GM23338 (cell line): ENCODE measurements at regions not wholly inside any gene's neighbourhood (a gene's known extent, or its start where the extent isn't known, plus 50 kb on each side); places are given as distances from the start of the nearest gene placed in this dataset.

ENCODE experiments used
- CREB1 ChIP-seq: fragments of 250-450 bp; sonication (Bioruptor Pico); IDR thresholded peaks from 2 replicates; pipeline ENCODE4 v1.5.0; 2020; ENCODE audit warnings: low read depth, mild to moderate bottlenecking, moderate library complexity
- CTCF ChIP-seq, 2 experiments: fragments of 200-600 bp in 1 of 2; sonication (generic) in 1 of 2; conservative IDR thresholded peaks; 2 replicates each; pipeline versions ENCODE4 v1.5.1 to v1.6.1; 2016 to 2017; ENCODE audit warnings: antibody characterized with exemption in 2 of 2, low read depth in 2 of 2, mild to moderate bottlenecking in 2 of 2, moderate library complexity in 1 of 2
- EZH2phosphoT487 ChIP-seq: fragments of 200-600 bp; sonication (generic); IDR thresholded peaks from one replicate; pipeline ENCODE4 v1.8.1; 2018; ENCODE audit warnings: antibody characterized with exemption; ENCODE audit not compliant: unreplicated experiment
- JUNB ChIP-seq: IDR thresholded peaks from one replicate; pipeline ENCODE4 v1.6.1; 2016; ENCODE audit warnings: antibody characterized with exemption; ENCODE audit not compliant: unreplicated experiment
- POLR2AphosphoS5 ChIP-seq: IDR thresholded peaks from 2 replicates; pipeline ENCODE4 v1.6.1; 2016; ENCODE audit warnings: antibody characterized with exemption, low read depth
- ZNF462 ChIP-seq: fragments of 250-450 bp; sonication (Bioruptor Pico); IDR thresholded peaks from 2 replicates; pipeline ENCODE4 v1.5.0; 2020; ENCODE audit warnings: mild to moderate bottlenecking, moderate library complexity

- TF ChIP-seq CTCF (conservative IDR thresholded peaks at IDR 0.05; ENCODE audit: low read depth in 2 of 2) = no peak
- no peak for TF ChIP-seq JUNB
- no peak for TF ChIP-seq EZH2phosphoT487
- no peak for TF ChIP-seq POLR2AphosphoS5
- no peak for TF ChIP-seq ZNF462 (CRISPR knock-in tag)
- no peak for TF ChIP-seq CREB1 (CRISPR knock-in tag)
These were observed 207.4 kb downstream of the FNDC1 start for GRCh38 chr6:159376516-159377158.
